K562 (cell line): ENCODE measurements at regions not wholly inside any gene's neighbourhood (a gene's known extent, or its start where the extent isn't known, plus 50 kb on each side); places are given as distances from the start of the nearest gene placed in this dataset.

Source experiments
- ATF2 ChIP-seq: sonication (generic); formaldehyde crosslinking; IDR thresholded peaks from 2 replicates; pipeline ENCODE4 v1.8.1; 2022; ENCODE audit warnings: missing genetic modification reagents
- KAT7 ChIP-seq: sonication (generic); formaldehyde crosslinking; IDR thresholded peaks from 2 replicates; pipeline ENCODE4 v1.8.0; 2022; ENCODE audit warnings: missing genetic modification reagents, mild to moderate bottlenecking, borderline replicate concordance
- KDM1A ChIP-seq, 2 experiments: fragments of 450-650 bp; IDR thresholded peaks; 2 replicates each; pipeline ENCODE4 v1.6.1; 2016; ENCODE audit warnings: mild to moderate bottlenecking in 2 of 2
- MAZ ChIP-seq, 2 experiments: fragments of 450-650 bp in 1 of 2; sonication (generic) in 1 of 2; formaldehyde crosslinking; IDR thresholded peaks in 1 of 2; conservative IDR thresholded peaks in 1 of 2; 2 replicates each; pipeline versions ENCODE4 v1.4.0 to v1.5.0; 2020; ENCODE audit warnings: mild to moderate bottlenecking in 1 of 2, missing genetic modification reagents in 1 of 2
- TOE1 ChIP-seq, 2 experiments: fragments of 450-650 bp in 1 of 2; sonication (generic) in 1 of 2; formaldehyde crosslinking in 1 of 2; IDR thresholded peaks; 2 replicates each; pipeline versions ENCODE4 v1.7.1 to v1.8.0; 2016 to 2022; ENCODE audit warnings: borderline replicate concordance in 2 of 2, mild to moderate bottlenecking in 2 of 2, antibody characterized with exemption in 1 of 2, inconsistent platforms in 1 of 2, low read depth in 1 of 2, missing genetic modification reagents in 1 of 2, moderate library complexity in 1 of 2
- TF ChIP-seq, protein P1 (sequence below), 3 experiments: IDR thresholded peaks in 2 of 3; conservative IDR thresholded peaks in 1 of 3; 2 replicates each; pipeline ENCODE4 v1.5.1; 2011 to 2012; ENCODE audit warnings: low read length in 3 of 3, mild to moderate bottlenecking in 3 of 3, control low read depth in 2 of 3, improper control_type of control experiment in 1 of 3, inconsistent platforms in 1 of 3, low read depth in 1 of 3, mixed read lengths in 1 of 3, moderate library complexity in 1 of 3; ENCODE audit not compliant: insufficient read depth in 2 of 3

GRCh38 chr7:18288322-18289037 lies 207.1 kb upstream of the HDAC9 start:
- TF ChIP-seq, protein P1, sequence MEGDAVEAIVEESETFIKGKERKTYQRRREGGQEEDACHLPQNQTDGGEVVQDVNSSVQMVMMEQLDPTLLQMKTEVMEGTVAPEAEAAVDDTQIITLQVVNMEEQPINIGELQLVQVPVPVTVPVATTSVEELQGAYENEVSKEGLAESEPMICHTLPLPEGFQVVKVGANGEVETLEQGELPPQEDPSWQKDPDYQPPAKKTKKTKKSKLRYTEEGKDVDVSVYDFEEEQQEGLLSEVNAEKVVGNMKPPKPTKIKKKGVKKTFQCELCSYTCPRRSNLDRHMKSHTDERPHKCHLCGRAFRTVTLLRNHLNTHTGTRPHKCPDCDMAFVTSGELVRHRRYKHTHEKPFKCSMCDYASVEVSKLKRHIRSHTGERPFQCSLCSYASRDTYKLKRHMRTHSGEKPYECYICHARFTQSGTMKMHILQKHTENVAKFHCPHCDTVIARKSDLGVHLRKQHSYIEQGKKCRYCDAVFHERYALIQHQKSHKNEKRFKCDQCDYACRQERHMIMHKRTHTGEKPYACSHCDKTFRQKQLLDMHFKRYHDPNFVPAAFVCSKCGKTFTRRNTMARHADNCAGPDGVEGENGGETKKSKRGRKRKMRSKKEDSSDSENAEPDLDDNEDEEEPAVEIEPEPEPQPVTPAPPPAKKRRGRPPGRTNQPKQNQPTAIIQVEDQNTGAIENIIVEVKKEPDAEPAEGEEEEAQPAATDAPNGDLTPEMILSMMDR (IDR thresholded peaks at IDR 0.05 in 2 of 3, conservative IDR thresholded peaks at IDR 0.05 in 1 of 3; ENCODE audit: insufficient read depth in 2 of 3, low read depth in 1 of 3, low read length in 3 of 3), result no peak
- TF ChIP-seq MAZ (CRISPR knock-in tag; conservative IDR thresholded peaks at IDR 0.05 in 1 of 2, IDR thresholded peaks at IDR 0.05 in 1 of 2) (no peak), ATF2 (no peak), TOE1 (IDR thresholded peaks at IDR 0.05; ENCODE audit: borderline replicate concordance) (no peak), TOE1 (CRISPR knock-in tag; IDR thresholded peaks at IDR 0.05; ENCODE audit: borderline replicate concordance, low read depth) (no peak), KAT7 (no peak), KDM1A (IDR thresholded peaks at IDR 0.05) (no peak)
